Activated CD8-positive, alpha-beta T cell treated with anti-CD3 and anti-CD28 coated beads, Interleukin-2, amount 10 ng/mL, durations not matched to agents 7 days and 5 days (primary cell): ENCODE measurements at regions not wholly inside any gene's neighbourhood (a gene's known extent, or its start where the extent isn't known, plus 50 kb on each side); places are given as distances from the start of the nearest gene placed in this dataset.
"Not testable (repeated sequence)": the region's sequence is repeated elsewhere in the genome, so short reads cannot be mapped to it uniquely, and the experiment has no call there.

ENCODE experiments used
- ATAC-seq: fragments of 150-1000 bp; cut with Tn5 transposase; one replicate; pipeline ENCODE4 v1.10.0; 2021; ENCODE audit warnings: moderate library complexity
- CTCF ChIA-PET: fragments of 350-600 bp; sonication (Branson Sonifier 250); formaldehyde crosslinking; loops from one replicate; lab custom pipeline; 2021; ENCODE audit warnings: antibody characterized with exemption; lab: Charles Lee
- POLR2A ChIA-PET: fragments of 350-600 bp; sonication (Branson Sonifier 250); formaldehyde crosslinking; loops from one replicate; lab custom pipeline; 2021; ENCODE audit warnings: antibody characterized with exemption; lab: Charles Lee
- DNase-seq: peaks from one replicate; pipeline ENCODE4 v3.0.0-alpha.2; 2020
- H3K27ac Mint-ChIP-seq: one replicate; pipeline ENCODE4 v1.8.0; 2021; ENCODE audit warnings: mild to moderate bottlenecking, mixed read lengths
- H3K27me3 Mint-ChIP-seq: one replicate; pipeline ENCODE4 v1.8.0; 2021; ENCODE audit warnings: low read depth, mixed read lengths
- H3K36me3 Mint-ChIP-seq: one replicate; pipeline ENCODE4 v1.8.0; 2021; ENCODE audit warnings: low read depth, mixed read lengths
- H3K4me1 Mint-ChIP-seq: one replicate; pipeline ENCODE4 v1.8.0; 2021; ENCODE audit warnings: low read depth, mixed read lengths
- H3K4me3 Mint-ChIP-seq: one replicate; pipeline ENCODE4 v1.8.0; 2021; ENCODE audit warnings: mild to moderate bottlenecking, mixed read lengths
- H3K9me3 Mint-ChIP-seq: one replicate; pipeline ENCODE4 v1.8.0; 2022; ENCODE audit warnings: mixed read lengths; ENCODE audit not compliant: insufficient read depth

DNA sequence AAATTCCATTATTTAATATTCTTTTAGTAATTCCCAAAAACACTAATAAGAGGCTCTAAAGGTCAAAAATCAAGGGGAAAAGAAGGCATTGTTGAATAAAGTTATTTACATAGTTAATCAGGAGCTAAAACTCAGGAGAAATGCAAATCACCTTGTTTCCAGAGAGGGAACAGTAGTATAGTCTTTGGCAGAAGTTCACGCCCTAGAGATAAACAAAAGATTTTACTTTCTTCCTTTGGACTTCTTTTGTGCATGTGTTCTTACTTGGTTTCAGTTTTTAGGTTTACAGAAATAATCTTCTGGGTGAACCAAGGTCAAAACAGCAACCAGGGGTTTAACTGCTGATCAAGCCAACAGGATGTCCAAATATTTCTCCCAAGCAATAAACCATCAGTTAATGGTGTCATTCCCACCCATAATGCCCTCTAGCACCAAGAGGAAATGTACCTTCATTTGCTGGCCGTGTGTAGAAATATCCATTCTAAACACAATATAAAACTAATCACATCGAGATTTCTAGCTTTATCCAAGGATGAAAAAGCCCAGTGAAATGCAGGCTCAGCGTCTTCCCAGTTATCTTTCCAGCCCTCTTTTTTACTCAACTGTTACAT, 518.8 kb upstream of the SOX9 start:
- H3K36me3 Mint-ChIP-seq, result no peaks in the 10 kb centered on the region
- DNase-seq, result no peak
- H3K4me3 Mint-ChIP-seq, result no peak overlapping the region
- no peaks in the 10 kb centered on the region for H3K9me3 Mint-ChIP-seq
- ATAC-seq, result no peak
- ChIA-PET CTCF (no interaction called here), POLR2A (no interaction called here)
- no peaks in the 10 kb centered on the region for H3K27me3 Mint-ChIP-seq
- H3K27ac Mint-ChIP-seq, result no peak overlapping the region
- no peaks in the 10 kb centered on the region for H3K4me1 Mint-ChIP-seq

DNA sequence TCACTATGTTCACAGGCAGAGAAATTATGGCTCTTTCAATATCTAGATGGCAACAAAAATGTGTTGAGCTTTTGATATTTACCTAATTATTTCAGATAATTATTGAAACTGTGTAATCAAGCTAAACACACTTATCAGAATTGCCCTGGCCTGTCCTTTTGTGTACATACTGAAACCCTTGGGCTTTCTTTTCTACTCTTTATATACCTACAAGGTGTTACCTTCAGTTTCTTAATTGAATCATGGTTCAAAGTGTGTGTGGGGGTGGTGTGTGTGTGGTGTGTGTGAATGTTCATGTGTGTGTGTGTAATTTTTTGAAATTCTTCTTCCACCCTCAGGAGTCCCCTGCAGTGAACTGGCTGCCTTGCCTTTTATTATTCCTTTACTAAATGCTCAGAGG, 506.8 kb upstream of the SOX9 start:
- Mint-ChIP-seq H3K36me3 (no peaks in the 10 kb centered on the region), H3K4me3 (no peak overlapping the region)

DNA sequence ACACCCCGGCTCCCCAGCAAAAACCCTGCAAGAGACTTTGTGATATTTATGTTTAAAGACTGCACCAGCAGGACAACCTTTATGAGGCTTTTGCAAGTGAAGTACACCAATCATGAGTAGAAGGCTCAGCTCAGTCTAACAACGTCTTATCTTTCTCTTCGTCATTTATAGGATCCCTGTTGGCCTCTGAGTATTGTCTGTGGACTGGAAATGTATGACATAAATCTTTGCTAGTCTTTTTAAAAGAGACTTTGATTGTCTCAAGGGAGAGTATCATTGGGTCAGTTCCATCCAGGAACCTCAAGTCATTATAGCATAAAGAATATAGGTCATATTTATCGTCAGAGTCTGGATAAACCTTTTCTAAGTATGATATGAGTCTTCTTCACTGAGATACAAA, 505.0 kb upstream of the SOX9 start:
- H3K4me1 Mint-ChIP-seq, result no peaks in the 10 kb centered on the region
- no peak for ATAC-seq
- peaks cover 23% of the 10 kb centered on the region for H3K9me3 Mint-ChIP-seq
- no peaks in the 10 kb centered on the region for H3K36me3 Mint-ChIP-seq
- no peaks in the 10 kb centered on the region for H3K27me3 Mint-ChIP-seq
- no peak for DNase-seq
- H3K4me3 Mint-ChIP-seq, result no peak overlapping the region
- H3K27ac Mint-ChIP-seq, result no peak overlapping the region
- ChIA-PET CTCF (no interaction called here), POLR2A (no interaction called here)

More for the DNA sequence above, 506.8 kb upstream of the SOX9 start:
- DNase-seq (no peak), ATAC-seq (no peak)
- ChIA-PET POLR2A (no interaction called here), CTCF (no interaction called here)
- Mint-ChIP-seq H3K27ac (no peak overlapping the region), H3K27me3 (no peaks in the 10 kb centered on the region), H3K9me3 (peaks cover 18% of the 10 kb centered on the region), H3K4me1 (no peaks in the 10 kb centered on the region)

DNA sequence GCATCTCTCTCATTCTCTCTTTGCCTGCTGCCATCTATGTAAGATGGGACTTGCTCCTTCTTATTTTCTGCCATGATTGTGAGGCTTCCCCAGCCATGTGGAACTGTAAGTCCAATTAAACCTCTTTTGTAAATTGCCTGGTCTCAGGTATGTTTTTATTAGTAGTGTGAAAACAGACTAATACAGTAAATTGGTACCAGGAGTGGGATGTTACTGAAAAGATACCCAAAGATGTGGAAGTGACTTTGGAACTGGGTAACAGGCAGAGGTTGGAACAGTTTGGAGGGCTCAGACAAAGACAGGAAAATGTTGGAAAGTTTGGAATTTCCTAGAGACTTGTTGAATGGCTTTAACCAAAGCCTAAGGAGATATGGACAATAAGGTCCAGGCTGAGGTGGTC, 503.1 kb upstream of the SOX9 start:
- peaks cover 21% of the 10 kb centered on the region for H3K9me3 Mint-ChIP-seq
- H3K36me3 Mint-ChIP-seq, H3K4me1 Mint-ChIP-seq, H3K4me3 Mint-ChIP-seq, H3K27me3 Mint-ChIP-seq, H3K27ac Mint-ChIP-seq, CTCF ChIA-PET, DNase-seq, POLR2A ChIA-PET, ATAC-seq: not testable (repeated sequence)

DNA sequence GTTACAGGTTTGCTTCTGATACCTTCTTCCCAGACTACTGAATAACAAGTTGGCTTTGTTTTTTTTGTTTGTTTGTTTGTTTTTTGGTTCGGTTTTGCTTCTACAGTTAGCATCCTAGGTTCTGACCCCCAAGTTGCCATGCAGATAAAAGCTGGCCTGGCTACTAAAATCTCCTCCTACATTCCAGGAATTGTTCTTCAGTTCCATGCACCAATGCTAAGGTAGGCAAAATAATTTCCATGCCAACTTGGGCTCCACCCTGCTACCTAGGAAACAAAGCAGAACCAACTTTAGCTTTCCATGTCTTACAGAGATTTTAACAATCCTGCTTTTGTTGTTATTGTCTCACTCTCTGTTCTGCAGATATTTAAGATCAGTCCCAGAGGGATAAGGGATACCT, 495.5 kb upstream of the SOX9 start:
- DNase-seq (no peak), ATAC-seq (no peak)
- H3K27me3 Mint-ChIP-seq, result no peaks in the 10 kb centered on the region
- H3K27ac Mint-ChIP-seq, result no peak overlapping the region
- H3K36me3 Mint-ChIP-seq, result no peaks in the 10 kb centered on the region
- peaks cover 8% of the 10 kb centered on the region for H3K9me3 Mint-ChIP-seq
- POLR2A ChIA-PET, result no interaction called here
- CTCF ChIA-PET, result no interaction called here
- no peak overlapping the region for H3K4me3 Mint-ChIP-seq
- no peaks in the 10 kb centered on the region for H3K4me1 Mint-ChIP-seq

DNA sequence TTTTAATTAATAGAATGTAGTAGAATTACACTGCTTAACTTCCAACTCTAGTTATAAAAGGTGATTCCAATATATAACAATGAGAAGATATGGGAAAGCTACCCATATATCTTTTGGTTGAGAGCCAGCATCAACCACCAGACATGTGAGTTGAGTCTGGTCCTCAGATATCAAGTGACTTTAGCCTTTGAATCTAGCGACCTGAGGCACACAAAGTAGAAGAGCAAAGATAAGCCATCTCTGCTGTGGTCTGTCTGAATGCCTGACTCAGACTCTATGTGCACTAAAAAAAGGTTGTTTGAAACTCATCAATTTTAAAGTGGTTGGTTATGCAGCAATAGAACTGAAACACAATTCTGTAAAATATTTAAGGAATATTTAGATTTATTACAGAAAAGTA, 492.5 kb upstream of the SOX9 start:
- ChIA-PET POLR2A (no interaction called here), CTCF (no interaction called here)
- Mint-ChIP-seq H3K9me3 (peaks cover 3% of the 10 kb centered on the region), H3K4me1 (no peaks in the 10 kb centered on the region), H3K36me3 (no peaks in the 10 kb centered on the region), H3K27me3 (no peaks in the 10 kb centered on the region), H3K27ac (no peak overlapping the region), H3K4me3 (no peak overlapping the region)
- DNase-seq (no peak), ATAC-seq (no peak)

DNA sequence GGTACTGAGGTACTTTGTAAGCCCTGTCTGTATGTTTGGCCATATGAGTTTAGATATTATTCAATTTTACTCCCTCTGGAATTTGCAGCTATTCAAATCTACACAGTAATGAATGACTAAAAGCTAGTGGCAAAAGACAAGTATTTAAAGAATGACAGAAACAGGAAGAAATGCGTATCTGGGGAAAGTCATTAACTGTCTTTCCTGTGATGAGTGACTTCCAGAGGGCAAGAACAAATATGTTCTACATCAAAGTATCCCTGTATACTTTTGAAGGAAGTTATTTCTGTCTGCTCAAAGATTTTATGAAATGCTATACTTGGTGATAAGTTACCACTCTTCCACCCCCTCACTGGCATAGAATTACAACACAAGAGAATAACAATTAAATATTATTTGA, 489.3 kb upstream of the SOX9 start:
- H3K9me3 Mint-ChIP-seq, result peaks cover 3% of the 10 kb centered on the region
- ATAC-seq (no peak), DNase-seq (no peak)
- no peaks in the 10 kb centered on the region for H3K27me3 Mint-ChIP-seq
- H3K27ac Mint-ChIP-seq, result no peak overlapping the region
- ChIA-PET POLR2A (no interaction called here), CTCF (no interaction called here)
- H3K4me1 Mint-ChIP-seq, result no peaks in the 10 kb centered on the region
- no peaks in the 10 kb centered on the region for H3K36me3 Mint-ChIP-seq
- H3K4me3 Mint-ChIP-seq, result no peak overlapping the region

DNA sequence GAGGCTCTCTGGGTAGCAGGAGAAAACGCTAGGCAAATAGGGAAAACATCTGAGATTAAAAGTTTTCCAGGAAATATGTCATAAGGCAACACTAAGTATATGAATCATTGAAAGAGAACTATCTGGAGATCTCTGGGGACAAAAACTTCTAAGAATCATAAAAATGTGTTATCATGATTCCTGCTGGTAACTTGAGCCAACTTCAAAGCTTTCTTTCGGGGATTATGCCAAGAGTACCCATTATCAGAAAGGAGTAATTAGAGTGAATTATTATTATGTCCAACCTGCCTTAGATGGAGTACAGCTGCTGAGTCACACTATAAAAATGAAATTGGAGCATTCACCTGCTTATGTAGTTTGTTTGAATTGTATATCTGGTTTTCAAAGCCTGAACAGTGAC, 488.5 kb upstream of the SOX9 start:
- no peak for ATAC-seq
- Mint-ChIP-seq H3K4me3 (no peak overlapping the region), H3K27ac (no peak overlapping the region), H3K36me3 (no peaks in the 10 kb centered on the region), H3K9me3 (peaks cover 3% of the 10 kb centered on the region), H3K4me1 (no peaks in the 10 kb centered on the region), H3K27me3 (no peaks in the 10 kb centered on the region)
- ChIA-PET POLR2A (no interaction called here), CTCF (no interaction called here)
- DNase-seq, result no peak

DNA sequence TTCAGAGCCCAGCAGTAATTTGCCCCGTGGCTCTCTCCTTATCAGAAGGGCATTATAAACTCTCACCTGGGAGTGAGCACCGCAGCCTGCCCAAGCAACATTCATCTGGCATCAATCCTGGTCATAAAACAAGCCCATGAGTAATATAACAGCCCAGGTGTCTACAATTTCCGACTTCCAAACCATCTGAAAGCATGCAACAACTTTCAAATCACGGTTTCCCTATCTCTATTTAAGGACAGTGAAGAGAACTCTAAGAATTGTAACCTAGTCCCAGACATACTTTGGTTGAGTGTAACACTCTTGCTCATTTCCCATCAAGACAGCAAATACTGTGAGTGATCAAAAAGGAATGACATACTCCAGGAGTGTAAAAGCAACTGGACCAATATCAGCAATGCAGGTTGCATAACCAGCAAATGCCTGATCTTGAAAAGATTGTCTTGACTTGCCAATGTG, 487.4 kb upstream of the SOX9 start:
- CTCF ChIA-PET, result no interaction called here
- no peak for DNase-seq
- ATAC-seq, result no peak

DNA sequence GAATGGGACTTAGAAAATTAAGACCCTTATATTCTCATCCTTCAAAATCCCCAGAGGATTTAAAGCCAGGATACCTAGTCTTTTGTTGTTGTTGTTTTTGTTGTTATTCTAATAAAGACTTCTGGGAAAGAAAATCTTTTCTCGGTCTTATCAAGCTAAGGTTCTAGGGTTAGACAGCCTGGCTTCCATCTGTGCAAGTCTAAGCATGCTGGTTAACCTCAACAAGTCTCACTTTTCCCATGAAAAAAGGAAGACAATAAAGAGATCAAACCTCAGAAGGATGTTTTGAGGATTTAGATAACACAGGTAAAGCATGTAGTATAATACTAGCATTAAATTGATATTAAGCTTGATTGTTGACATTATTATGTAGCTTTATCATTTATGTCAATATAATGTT, 486.4 kb upstream of the SOX9 start:
- ATAC-seq (no peak), DNase-seq (no peak)
- CTCF ChIA-PET, result no interaction called here
- POLR2A ChIA-PET, result no interaction called here
- H3K9me3 Mint-ChIP-seq, result peaks cover 3% of the 10 kb centered on the region
- H3K27me3 Mint-ChIP-seq, result no peaks in the 10 kb centered on the region
- no peaks in the 10 kb centered on the region for H3K4me1 Mint-ChIP-seq
- no peak overlapping the region for H3K4me3 Mint-ChIP-seq
- H3K36me3 Mint-ChIP-seq, result no peaks in the 10 kb centered on the region
- H3K27ac Mint-ChIP-seq, result no peak overlapping the region

More for the DNA sequence above, 487.4 kb upstream of the SOX9 start:
- Mint-ChIP-seq H3K4me1 (no peaks in the 10 kb centered on the region), H3K27ac (no peak overlapping the region), H3K27me3 (no peaks in the 10 kb centered on the region), H3K9me3 (peaks cover 3% of the 10 kb centered on the region), H3K36me3 (no peaks in the 10 kb centered on the region), H3K4me3 (no peak overlapping the region)
- POLR2A ChIA-PET, result no interaction called here

DNA sequence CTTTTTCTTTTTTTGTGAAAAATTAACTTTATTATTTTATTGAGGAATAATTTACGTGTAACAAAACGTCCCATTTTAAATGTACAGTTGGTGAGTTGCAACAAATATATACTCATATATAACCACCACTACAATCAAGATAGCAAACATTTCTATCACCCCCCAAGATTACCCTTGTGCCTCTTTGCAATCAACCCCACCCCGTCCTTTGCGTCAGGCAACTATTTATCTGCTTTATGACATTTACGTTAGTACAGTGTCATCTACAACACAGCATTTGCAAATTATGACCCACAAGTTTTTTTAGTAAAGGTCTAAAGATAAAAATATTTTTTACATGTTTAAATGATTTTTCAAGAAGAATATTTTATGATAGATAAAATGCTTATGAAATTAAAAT, 485.6 kb upstream of the SOX9 start:
- H3K4me3 Mint-ChIP-seq, result no peak overlapping the region
- no peak for ATAC-seq
- H3K4me1 Mint-ChIP-seq, result no peaks in the 10 kb centered on the region
- ChIA-PET CTCF (no interaction called here), POLR2A (no interaction called here)
- no peak for DNase-seq
- no peak overlapping the region for H3K27ac Mint-ChIP-seq
- H3K9me3 Mint-ChIP-seq, result peaks cover 1% of the 10 kb centered on the region
- H3K36me3 Mint-ChIP-seq, result no peaks in the 10 kb centered on the region
- H3K27me3 Mint-ChIP-seq, result no peaks in the 10 kb centered on the region

DNA sequence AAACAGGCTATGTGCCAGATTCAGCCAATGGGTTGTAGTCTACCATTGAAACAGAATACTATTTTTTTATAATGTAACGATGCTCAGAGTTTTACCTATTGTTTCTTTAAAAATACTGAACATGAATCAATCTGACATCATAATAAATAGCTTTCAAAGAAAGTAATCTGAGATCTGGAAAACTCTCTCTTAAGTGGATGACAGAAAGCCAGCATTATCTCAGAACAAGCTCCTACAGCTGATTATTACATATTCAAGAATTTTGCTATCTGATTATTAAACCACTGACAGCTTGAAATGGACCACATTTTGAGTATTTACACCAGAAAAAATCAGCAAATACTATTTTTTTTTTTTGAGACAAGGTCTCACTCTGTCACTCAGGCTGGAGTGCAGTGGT, 484.2 kb upstream of the SOX9 start:
- POLR2A ChIA-PET, result no interaction called here
- DNase-seq (no peak), ATAC-seq (no peak)
- H3K4me1 Mint-ChIP-seq, result no peaks in the 10 kb centered on the region
- H3K9me3 Mint-ChIP-seq, result no peaks in the 10 kb centered on the region
- no peaks in the 10 kb centered on the region for H3K27me3 Mint-ChIP-seq
- no peak overlapping the region for H3K4me3 Mint-ChIP-seq
- H3K27ac Mint-ChIP-seq, result no peak overlapping the region
- no peaks in the 10 kb centered on the region for H3K36me3 Mint-ChIP-seq
- CTCF ChIA-PET, result no interaction called here

DNA sequence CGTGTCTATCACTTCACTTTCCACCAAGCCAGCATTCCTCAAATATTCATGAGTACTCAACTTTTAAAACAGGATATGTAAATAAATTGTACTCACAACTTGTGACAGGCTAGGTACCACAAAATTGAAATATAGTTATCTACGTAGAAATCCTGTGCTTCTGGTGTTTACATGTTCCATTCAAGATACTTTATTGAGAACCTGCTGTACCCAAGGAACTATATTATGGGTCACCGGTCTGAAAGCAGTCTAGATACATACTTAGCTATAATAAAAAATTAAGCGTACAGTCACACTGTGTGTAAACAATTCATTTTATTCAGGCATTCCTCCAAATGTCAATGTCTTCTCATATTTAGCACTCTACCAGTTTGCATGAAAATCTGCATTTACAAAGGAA, 482.2 kb upstream of the SOX9 start:
- H3K36me3 Mint-ChIP-seq, result no peaks in the 10 kb centered on the region
- no peak overlapping the region for H3K4me3 Mint-ChIP-seq
- peaks cover 5% of the 10 kb centered on the region for H3K9me3 Mint-ChIP-seq
- CTCF ChIA-PET, result no interaction called here
- no peaks in the 10 kb centered on the region for H3K4me1 Mint-ChIP-seq
- no peaks in the 10 kb centered on the region for H3K27me3 Mint-ChIP-seq
- POLR2A ChIA-PET, result no interaction called here
- H3K27ac Mint-ChIP-seq, result no peak overlapping the region
- no peak for ATAC-seq
- no peak for DNase-seq
